H9 (cell line): ENCODE measurements at regions not wholly inside any gene's neighbourhood (a gene's known extent, or its start where the extent isn't known, plus 50 kb on each side); places are given as distances from the start of the nearest gene placed in this dataset.
"Not testable (repeated sequence)": the region's sequence is repeated elsewhere in the genome, so short reads cannot be mapped to it uniquely, and the experiment has no call there.

Experiments used
- DNase-seq: peaks from one replicate; pipeline ENCODE4 v3.0.0-alpha.2; 2017
- H2AFZ ChIP-seq: one replicate; pipeline ENCODE4 v1.6.1; 2013; ENCODE audit warnings: mild to moderate bottlenecking, low read length, control low read depth, moderate library complexity
- H2AK5ac ChIP-seq: 2 replicates; pipeline ENCODE4 v1.6.1; 2013; ENCODE audit warnings: low read length, control low read depth, mixed read lengths; ENCODE audit not compliant: insufficient read length
- H2BK120ac ChIP-seq: one replicate; pipeline ENCODE4 v1.6.1; 2013; ENCODE audit warnings: low read depth, mild to moderate bottlenecking, low read length, control low read depth, inconsistent platforms; ENCODE audit not compliant: poor library complexity, severe bottlenecking
- H2BK12ac ChIP-seq: 2 replicates; pipeline ENCODE4 v1.6.1; 2013; ENCODE audit warnings: low read length, control low read depth, mixed read lengths, low read depth; ENCODE audit not compliant: insufficient read length
- H2BK15ac ChIP-seq: 2 replicates; pipeline ENCODE4 v1.6.1; 2013; ENCODE audit warnings: low read depth, low read length, control low read depth
- H2BK20ac ChIP-seq: one replicate; pipeline ENCODE4 v1.6.1; 2013; ENCODE audit warnings: low read depth, mild to moderate bottlenecking, low read length, control low read depth, inconsistent platforms; ENCODE audit not compliant: poor library complexity, severe bottlenecking
- H2BK5ac ChIP-seq: 2 replicates; pipeline ENCODE4 v1.6.1; 2013; ENCODE audit warnings: low read length, control low read depth, mixed read lengths; ENCODE audit not compliant: insufficient read length
- H3K14ac ChIP-seq: 2 replicates; pipeline ENCODE4 v1.6.1; 2013; ENCODE audit warnings: low read length, control low read depth; ENCODE audit not compliant: insufficient read depth
- H3K18ac ChIP-seq: 2 replicates; pipeline ENCODE4 v1.6.1; 2013; ENCODE audit warnings: low read depth, mild to moderate bottlenecking, mixed read lengths, low read length, control low read depth; ENCODE audit not compliant: insufficient read length
- H3K23ac ChIP-seq: 2 replicates; pipeline ENCODE4 v1.6.1; 2013; ENCODE audit warnings: low read length, control low read depth, mixed read lengths, low read depth; ENCODE audit not compliant: insufficient read length
- H3K23me2 ChIP-seq: 2 replicates; pipeline ENCODE4 v1.6.1; 2013; ENCODE audit warnings: low read depth, mild to moderate bottlenecking, mixed read lengths, low read length, control low read depth; ENCODE audit not compliant: insufficient read length, poor library complexity, severe bottlenecking
- H3K27ac ChIP-seq: 2 replicates; pipeline ENCODE4 v1.5.1; 2013; ENCODE audit warnings: low read length, control low read depth, mixed read lengths, low read depth; ENCODE audit not compliant: insufficient read length
- H3K27me3 ChIP-seq: 2 replicates; pipeline ENCODE4 v1.6.1; 2013; ENCODE audit warnings: low read length, control low read depth, inconsistent platforms; ENCODE audit not compliant: insufficient read depth
- H3K4ac ChIP-seq: 2 replicates; pipeline ENCODE4 v1.6.1; 2013; ENCODE audit warnings: low read depth, mild to moderate bottlenecking, control low read depth, inconsistent platforms, low read length, moderate library complexity
- H3K4me1 ChIP-seq: 2 replicates; pipeline ENCODE4 v1.6.1; 2013; ENCODE audit warnings: low read length, control low read depth, inconsistent platforms; ENCODE audit not compliant: insufficient read depth
- H3K4me2 ChIP-seq: 2 replicates; pipeline ENCODE4 v1.6.1; 2013; ENCODE audit warnings: low read length, control low read depth, mixed read lengths; ENCODE audit not compliant: insufficient read length, insufficient read depth
- H3K56ac ChIP-seq: 2 replicates; pipeline ENCODE4 v1.6.1; 2013; ENCODE audit warnings: low read depth, mild to moderate bottlenecking, mixed read lengths, low read length, control low read depth; ENCODE audit not compliant: insufficient read length
- H3K79me1 ChIP-seq: 2 replicates; pipeline ENCODE4 v1.6.1; 2013; ENCODE audit warnings: low read depth, mild to moderate bottlenecking, moderate library complexity, low read length, control low read depth, inconsistent platforms; ENCODE audit not compliant: insufficient read depth, poor library complexity, severe bottlenecking
- H3K79me2 ChIP-seq: 2 replicates; pipeline ENCODE4 v1.6.1; 2013; ENCODE audit warnings: low read length, control low read depth, inconsistent platforms; ENCODE audit not compliant: insufficient read depth
- H3K9ac ChIP-seq: 2 replicates; pipeline ENCODE4 v1.6.1; 2013; ENCODE audit warnings: low read length, control low read depth, mixed read lengths; ENCODE audit not compliant: insufficient read length; ENCODE audit errors: extremely low read depth
- H3K9me3 ChIP-seq: one replicate; pipeline ENCODE4 v1.6.1; 2013; ENCODE audit warnings: low read depth, low read length, inconsistent platforms; ENCODE audit not compliant: control insufficient read depth
- H3T11ph ChIP-seq: one replicate; pipeline ENCODE4 v1.6.1; 2013; ENCODE audit warnings: mild to moderate bottlenecking, low read length, control low read depth, inconsistent platforms
- H4K20me1 ChIP-seq: one replicate; pipeline ENCODE4 v1.6.1; 2013; ENCODE audit not compliant: control insufficient read depth, insufficient read length, insufficient read depth
- H4K5ac ChIP-seq: 2 replicates; pipeline ENCODE4 v1.6.1; 2013; ENCODE audit warnings: low read depth, mild to moderate bottlenecking, mixed read lengths, low read length, control low read depth; ENCODE audit not compliant: insufficient read length
- H4K8ac ChIP-seq: replicated peaks from 2 replicates; pipeline ENCODE4 v1.6.1; 2013; ENCODE audit warnings: low read length, control low read depth, mixed read lengths, low read depth; ENCODE audit not compliant: insufficient read length
- H4K91ac ChIP-seq: 2 replicates; pipeline ENCODE4 v1.6.1; 2013; ENCODE audit warnings: low read depth, mild to moderate bottlenecking, moderate library complexity, mixed read lengths, low read length, control low read depth; ENCODE audit not compliant: insufficient read length
- H3K27ac Mint-ChIP-seq, 3 experiments: 2 replicates in 2 of 3; 3 replicates in 1 of 3; pipeline ENCODE4 v1.8.0; 2020 to 2021; ENCODE audit warnings: mixed read lengths in 3 of 3, mild to moderate bottlenecking in 1 of 3, moderate library complexity in 1 of 3
- H3K27me3 Mint-ChIP-seq: 2 replicates; pipeline ENCODE4 v1.8.0; 2021; ENCODE audit warnings: low read depth, mild to moderate bottlenecking, moderate library complexity, mixed read lengths
- H3K36me3 Mint-ChIP-seq, 3 experiments: 2 replicates in 2 of 3; 3 replicates in 1 of 3; pipeline ENCODE4 v1.8.0; 2020 to 2021; ENCODE audit warnings: low read depth in 3 of 3, mixed read lengths in 3 of 3; ENCODE audit not compliant: insufficient read depth in 1 of 3
- H3K4me1 Mint-ChIP-seq, 2 experiments: 2 replicates each; pipeline ENCODE4 v1.8.0; 2020; ENCODE audit warnings: mixed read lengths in 2 of 2
- H3K4me3 Mint-ChIP-seq, 2 experiments: 2 replicates in 1 of 2; 3 replicates in 1 of 2; pipeline ENCODE4 v1.8.0; 2020 to 2021; ENCODE audit warnings: mild to moderate bottlenecking in 2 of 2, mixed read lengths in 2 of 2, moderate library complexity in 1 of 2
- H3K9me3 Mint-ChIP-seq, 2 experiments: 2 replicates in 1 of 2; 3 replicates in 1 of 2; pipeline ENCODE4 v1.8.0; 2020; ENCODE audit warnings: mild to moderate bottlenecking in 2 of 2, mixed read lengths in 2 of 2, moderate library complexity in 1 of 2
- CTCF ChIP-seq: fragments of 200-600 bp; sonication (generic); conservative IDR thresholded peaks from 3 replicates; pipeline ENCODE4 v1.8.0; 2021; ENCODE audit warnings: antibody characterized with exemption, mild to moderate bottlenecking
- WGBS: extraction: QIAGEN DNeasy Blood & Tissue Kit; methylation state at CpG from one replicate; pipeline ENCODE4 v1.1.7; 2013; ENCODE audit warnings: missing lambda C conversion rate, low lambda C conversion rate, mixed read lengths; ENCODE audit not compliant: insufficient read length; ENCODE audit errors: extremely low coverage; 5-methylcytosine and 5-hydroxymethylcytosine counted together

DNA sequence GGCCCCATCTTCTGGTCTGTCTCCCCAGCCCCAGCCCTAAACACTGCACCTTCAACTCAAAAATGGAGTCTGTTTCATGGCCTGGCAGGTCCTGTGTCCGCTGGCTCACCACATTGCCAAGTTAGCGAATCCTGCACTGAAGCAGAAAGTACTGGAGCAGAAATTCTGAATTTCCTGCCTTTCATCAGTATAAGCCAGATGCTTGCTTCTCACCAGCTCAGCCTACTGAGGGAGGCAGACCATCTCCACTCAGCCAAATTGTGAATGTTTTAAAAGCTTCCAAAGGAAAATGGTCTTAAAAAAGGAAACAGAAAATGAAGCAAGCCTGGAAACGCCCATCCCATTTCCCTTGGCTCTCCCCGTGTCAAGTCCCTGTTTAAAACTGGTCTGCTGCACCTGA is 157.8 kb downstream of the C1D start:
- no peak for TF ChIP-seq CTCF
- Histone ChIP-seq H3K23me2 (no peaks in the 10 kb centered on the region), H3K14ac (no peak overlapping the region), H3K9ac (no peak overlapping the region), H4K20me1 (no peaks in the 10 kb centered on the region), H3K4ac (no peak overlapping the region), H3K56ac (no peak overlapping the region), H2BK120ac (no peak overlapping the region), H2AFZ (no peak overlapping the region), H2AK5ac (no peak overlapping the region), H2BK15ac (no peak overlapping the region), H3T11ph (no peak overlapping the region), H3K79me2 (no peaks in the 10 kb centered on the region), H3K4me1 (no peaks in the 10 kb centered on the region), H2BK20ac (no peak overlapping the region), H3K27me3 (no peaks in the 10 kb centered on the region), H4K91ac (no peak overlapping the region), H3K18ac (no peak overlapping the region), H3K23ac (no peak overlapping the region), H2BK12ac (no peak overlapping the region), H3K4me2 (no peak overlapping the region), H4K5ac (no peak overlapping the region), H3K27ac (no peak overlapping the region), H4K8ac (no peak overlapping the region), H3K79me1 (no peaks in the 10 kb centered on the region), H3K9me3 (no peaks in the 10 kb centered on the region), H2BK5ac (no peak overlapping the region)
- no CpG with 5 or more reads among the region's 4 CpGs for WGBS
- H3K9me3 Mint-ChIP-seq: peaks cover 5 to 9% of the 10 kb centered on the region in 2 experiments; a peak in 4 of 5 replicates
- H3K27ac Mint-ChIP-seq: no peak overlapping the region
- peaks cover 2 to 12% (median 5%) of the 10 kb centered on the region in 3 experiments; a peak in 4 of 7 replicates for H3K36me3 Mint-ChIP-seq
- H3K4me1 Mint-ChIP-seq: peaks cover 23 to 28% of the 10 kb centered on the region in 2 experiments
- peaks cover 20% of the 10 kb centered on the region for H3K27me3 Mint-ChIP-seq
- no peak for DNase-seq
- H3K4me3 Mint-ChIP-seq: no peak overlapping the region

- H3K4me3 Mint-ChIP-seq, H3K4me2 ChIP-seq, H3K27ac ChIP-seq, DNase-seq, H3K23me2 ChIP-seq, H3K56ac ChIP-seq, H2BK12ac ChIP-seq, H3K27me3 ChIP-seq, H2AFZ ChIP-seq, H4K91ac ChIP-seq, H3K9ac ChIP-seq, H3K27me3 Mint-ChIP-seq, H3K9me3 Mint-ChIP-seq, H3K27ac Mint-ChIP-seq, H3K18ac ChIP-seq, H4K5ac ChIP-seq, H3K79me2 ChIP-seq, H3K14ac ChIP-seq, H3K9me3 ChIP-seq, H4K8ac ChIP-seq, H3K4ac ChIP-seq, H2BK15ac ChIP-seq, H3K36me3 Mint-ChIP-seq, H2BK20ac ChIP-seq, H4K20me1 ChIP-seq, H2BK5ac ChIP-seq, H3K79me1 ChIP-seq, H2BK120ac ChIP-seq, H2AK5ac ChIP-seq, H3T11ph ChIP-seq, H3K4me1 ChIP-seq, H3K23ac ChIP-seq: not testable (repeated sequence)
- peaks cover 23 to 28% of the 10 kb centered on the region in 2 experiments for H3K4me1 Mint-ChIP-seq
Observed at GRCh38 chr2:67906547-67906946, 156.3 kb downstream of the C1D start.
